ENCODE measurements at regions not wholly inside any gene's neighbourhood (a gene's known extent, or its start where the extent isn't known, plus 50 kb on each side); places are given as distances from the start of the nearest gene placed in this dataset.
A peak's percentile ranks its signal among the peaks of the same experiment; 100 is the strongest.

GRCh38 chr18:45133276-45133675 is 452.6 kb downstream of the SETBP1 start:
- Mint-ChIP-seq H3K27me3 (peaks cover 6% of the 10 kb centered on the region), H3K4me3 (no peak overlapping the region), H3K9me3 (ENCODE audit: insufficient read depth) (no peaks in the 10 kb centered on the region), H3K4me1 (peaks cover 25% of the 10 kb centered on the region), H3K27ac (no peak overlapping the region)
- H3K27me3 ChIP-seq (replicated peaks in 1 of 4; ENCODE audit: control extremely low read depth in 1 of 4, control insufficient read depth in 3 of 4, insufficient read depth in 4 of 4, low read length in 3 of 4) = no peaks in the 10 kb centered on the region
- no peaks in the 10 kb centered on the region for H4K20me1 ChIP-seq (ENCODE audit: control insufficient read depth, insufficient read depth, low read length, poor library complexity, severe bottlenecking)
- no peak for TF ChIP-seq CTCF (IDR thresholded peaks at IDR 0.05)
- TF ChIP-seq EZH2 (IDR thresholded peaks at IDR 0.05; ENCODE audit: borderline replicate concordance, insufficient read depth, low read depth, low read length, poor library complexity, severe bottlenecking) = no peak
- ChIA-PET POLR2A (no interaction called here), CTCF (no interaction called here)
- H3K4me3 ChIP-seq (ENCODE audit: control extremely low read depth in 1 of 5, extremely low read depth in 1 of 5, insufficient read depth in 1 of 5, low read depth in 2 of 5, low read length in 4 of 5) = no peak overlapping the region
- no CpG with 5 or more reads among the region's 1 CpG for WGBS (ENCODE audit: insufficient coverage)
- H3K9me3 ChIP-seq (ENCODE audit: control extremely low read depth in 1 of 3, control insufficient read depth in 2 of 3, insufficient read depth in 1 of 3, low read length in 2 of 3) = no peaks in the 10 kb centered on the region
- no peak overlapping the region for H3K27ac ChIP-seq (ENCODE audit: low read length in 2 of 2)
- H3K79me2 ChIP-seq (ENCODE audit: control insufficient read depth, insufficient read depth, low read length) = no peaks in the 10 kb centered on the region
- intact Hi-C loops (cut with micrococcal nuclease) = no loop called here
- DNase-seq = no peak
- H2AFZ ChIP-seq (ENCODE audit: insufficient read depth, low read depth, low read length, poor library complexity, severe bottlenecking) = no peak overlapping the region
- no peaks in the 10 kb centered on the region for H3K36me3 ChIP-seq (replicated peaks in 1 of 2; ENCODE audit: control extremely low read depth in 1 of 2, control insufficient read depth in 1 of 2, extremely low read depth in 1 of 2, insufficient read depth in 2 of 2, low read length in 1 of 2)
- H3K4me2 ChIP-seq (replicated peaks; ENCODE audit: low read depth, low read length, poor library complexity, severe bottlenecking) = no peak overlapping the region
- H3K9ac ChIP-seq (ENCODE audit: low read length) = no peak overlapping the region
- no peak for ATAC-seq (ENCODE audit: low read depth)
- peaks cover 18 to 19% of the 10 kb centered on the region in 2 donors for H3K4me1 ChIP-seq (ENCODE audit: control insufficient read depth in 2 of 2, insufficient read depth in 2 of 2, low read length in 2 of 2)

- intact Hi-C loops (cut with micrococcal nuclease) = loop anchor here (5.0 kb wide), 1 partner anchor 34 kb away; no protein-coding TSS in a partner anchor
- Mint-ChIP-seq H3K9me3 (ENCODE audit: insufficient read depth) (peaks cover 4% of the 10 kb centered on the region), H3K4me3 (peak overlapping the region; percentile 42)
Observed at GRCh38 chr18:45136381-45137086, 455.8 kb downstream of the SETBP1 start.

More at GRCh38 chr18:45136381-45137086, 455.8 kb downstream of the SETBP1 start:
- peak overlapping the region; percentile 36 for H3K9ac ChIP-seq (ENCODE audit: low read length)
- no peak for ATAC-seq (ENCODE audit: low read depth)
- no peaks in the 10 kb centered on the region for H3K36me3 ChIP-seq (replicated peaks in 1 of 2; ENCODE audit: control extremely low read depth in 1 of 2, control insufficient read depth in 1 of 2, extremely low read depth in 1 of 2, insufficient read depth in 2 of 2, low read length in 1 of 2)
- peak overlapping the region; percentile 25 to 67 for H3K27ac ChIP-seq (ENCODE audit: low read length in 2 of 2)
- TF ChIP-seq EZH2 (IDR thresholded peaks at IDR 0.05; ENCODE audit: borderline replicate concordance, insufficient read depth, low read depth, low read length, poor library complexity, severe bottlenecking) = no peak
- peaks cover 18 to 19% of the 10 kb centered on the region in 2 donors for H3K4me1 ChIP-seq (ENCODE audit: control insufficient read depth in 2 of 2, insufficient read depth in 2 of 2, low read length in 2 of 2)
- POLR2A ChIA-PET = no interaction called here
- DNase-seq = no peak
- H3K4me3 ChIP-seq (ENCODE audit: control extremely low read depth in 1 of 5, extremely low read depth in 1 of 5, insufficient read depth in 1 of 5, low read depth in 2 of 5, low read length in 4 of 5) = no peak overlapping the region
- no peaks in the 10 kb centered on the region for H3K79me2 ChIP-seq (ENCODE audit: control insufficient read depth, insufficient read depth, low read length)
- H3K4me1 Mint-ChIP-seq = peaks cover 38% of the 10 kb centered on the region
- H3K27ac Mint-ChIP-seq = peak overlapping the region; percentile 73
- peaks cover 0 to 3% (median 0%) of the 10 kb centered on the region in 3 donors for H3K9me3 ChIP-seq (ENCODE audit: control extremely low read depth in 1 of 3, control insufficient read depth in 2 of 3, insufficient read depth in 1 of 3, low read length in 2 of 3)
- CTCF ChIA-PET = interaction anchor here (0.7 kb wide), 1 partner anchor 13 kb away, joined by 3 read pairs; no protein-coding TSS in a partner anchor
- 83% methylated on average over 3 of the region's 3 CpGs for WGBS (ENCODE audit: insufficient coverage)
- peak overlapping the region; percentile 59 for H2AFZ ChIP-seq (ENCODE audit: insufficient read depth, low read depth, low read length, poor library complexity, severe bottlenecking)
- no peaks in the 10 kb centered on the region for H3K27me3 Mint-ChIP-seq
- no peaks in the 10 kb centered on the region for H3K27me3 ChIP-seq (replicated peaks in 1 of 4; ENCODE audit: control extremely low read depth in 1 of 4, control insufficient read depth in 3 of 4, insufficient read depth in 4 of 4, low read length in 3 of 4)
- H3K4me2 ChIP-seq (replicated peaks; ENCODE audit: low read depth, low read length, poor library complexity, severe bottlenecking) = peak overlapping the region; percentile 55
- H4K20me1 ChIP-seq (ENCODE audit: control insufficient read depth, insufficient read depth, low read length, poor library complexity, severe bottlenecking) = no peaks in the 10 kb centered on the region
